ENCODE measurements at regions not wholly inside any gene's neighbourhood (a gene's known extent, or its start where the extent isn't known, plus 50 kb on each side); places are given as distances from the start of the nearest gene placed in this dataset.

DNA sequence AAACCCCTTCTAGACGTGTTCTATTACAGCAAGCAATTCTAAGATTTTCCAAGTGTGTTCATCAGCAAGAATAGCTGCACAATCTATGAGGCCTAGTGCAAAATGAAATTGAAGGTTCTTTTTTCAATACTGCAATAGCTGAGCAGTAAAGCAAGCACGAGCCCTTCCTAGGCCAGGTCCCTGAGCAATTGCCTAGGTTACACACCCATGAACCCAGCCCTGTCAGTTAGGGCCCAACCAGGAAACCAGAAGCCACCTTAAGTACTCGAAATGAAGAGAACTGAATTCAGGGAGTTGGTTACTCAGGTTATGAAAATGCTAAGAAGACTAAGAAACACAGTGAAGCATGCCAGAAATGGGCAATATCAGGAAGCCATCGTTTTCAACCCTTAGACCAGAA, 52.0 kb upstream of the VWC2 start:
- Histone ChIP-seq H3K36me3 (ENCODE audit: control insufficient read depth, low read depth, low read length) (no peaks in the 10 kb centered on the region), H3K9ac (ENCODE audit: low read length) (no peak overlapping the region), H3K9me3 (ENCODE audit: control insufficient read depth, low read depth, low read length) (no peaks in the 10 kb centered on the region), H3K27me3 (ENCODE audit: control insufficient read depth, insufficient read depth, low read length) (no peaks in the 10 kb centered on the region), H3K4me3 (ENCODE audit: low read length) (no peak overlapping the region), H3K4me1 (ENCODE audit: control insufficient read depth, low read depth, low read length) (no peaks in the 10 kb centered on the region), H3K27ac (ENCODE audit: low read length) (no peak overlapping the region)

Measured in iPS-18a (cell line).